NCI-H2029 (cell line): ENCODE measurements at regions not wholly inside any gene's neighbourhood (a gene's known extent, or its start where the extent isn't known, plus 50 kb on each side); places are given as distances from the start of the nearest gene placed in this dataset.
A peak's percentile ranks its signal among the peaks of the same experiment; 100 is the strongest.

ENCODE experiments used
- DNase-seq: peaks from one replicate; lab custom pipeline; 2025; lab: John Stamatoyannopoulos, UW

DNA sequence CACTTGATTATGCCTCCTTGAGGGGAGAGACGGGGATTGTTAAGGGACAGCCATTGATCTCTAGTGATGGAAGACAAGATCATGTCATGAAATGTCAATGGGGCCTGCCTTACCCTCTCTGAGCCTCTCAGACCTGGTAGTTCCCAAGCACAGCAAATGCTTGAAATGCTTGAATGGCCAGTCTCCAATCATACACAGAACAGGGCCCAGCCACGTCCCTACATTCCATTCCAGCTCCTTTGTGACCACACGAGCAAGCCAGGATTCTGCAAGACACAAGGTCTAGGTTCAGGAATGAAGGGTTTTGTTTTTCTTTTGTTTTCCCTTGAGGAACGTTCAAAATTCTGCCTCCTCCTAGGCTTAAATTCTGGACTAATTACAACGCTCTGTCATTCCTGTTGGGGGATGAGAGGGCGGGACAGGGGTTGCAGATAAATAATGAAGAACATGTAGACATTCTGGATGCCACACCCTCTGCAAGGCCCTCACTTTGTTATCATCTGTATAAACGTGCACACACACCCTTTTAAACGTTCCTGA lies 98.1 kb upstream of the YPEL5 start:
- DNase-seq: peak; percentile 20

DNA sequence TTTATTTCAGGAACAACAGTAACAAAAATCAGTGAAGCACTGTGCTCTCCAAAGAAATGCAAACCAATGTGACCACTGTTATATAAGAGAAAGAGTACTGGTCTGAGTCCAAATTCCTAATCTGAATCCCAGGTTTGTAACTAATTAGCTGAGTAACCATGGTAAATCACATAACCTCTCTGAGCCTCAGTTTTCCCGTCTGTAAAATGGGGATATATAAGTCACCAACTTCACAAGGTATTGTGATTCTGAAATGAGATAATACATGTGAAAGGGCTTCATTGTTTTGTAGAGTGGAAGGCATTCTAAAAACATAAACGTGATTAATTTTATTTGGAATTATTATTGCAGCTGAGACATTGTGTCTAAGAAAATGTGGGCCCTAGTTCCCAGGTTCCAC lies 91.3 kb upstream of the YPEL5 start:
- DNase-seq: no peak

DNA sequence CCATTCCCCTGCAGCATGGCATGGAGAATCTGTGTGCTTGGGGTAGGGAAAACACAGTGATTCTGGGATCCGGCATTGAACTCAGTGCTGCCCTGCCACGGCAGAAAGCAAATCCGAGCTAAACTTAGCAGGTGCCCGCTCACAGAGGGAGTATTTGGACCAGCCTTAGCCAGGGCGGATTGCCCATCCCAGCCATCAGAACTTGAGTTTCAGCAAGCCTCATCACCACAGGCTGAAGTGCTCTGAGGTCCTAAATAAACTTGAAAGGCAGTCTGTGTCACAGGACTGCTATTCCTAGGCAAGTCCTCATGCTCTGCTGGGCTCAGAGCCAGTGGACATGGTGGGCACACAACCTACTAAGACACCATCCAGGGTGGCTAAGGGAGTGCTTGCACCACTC lies 86.2 kb upstream of the YPEL5 start:
- DNase-seq: no peak

DNA sequence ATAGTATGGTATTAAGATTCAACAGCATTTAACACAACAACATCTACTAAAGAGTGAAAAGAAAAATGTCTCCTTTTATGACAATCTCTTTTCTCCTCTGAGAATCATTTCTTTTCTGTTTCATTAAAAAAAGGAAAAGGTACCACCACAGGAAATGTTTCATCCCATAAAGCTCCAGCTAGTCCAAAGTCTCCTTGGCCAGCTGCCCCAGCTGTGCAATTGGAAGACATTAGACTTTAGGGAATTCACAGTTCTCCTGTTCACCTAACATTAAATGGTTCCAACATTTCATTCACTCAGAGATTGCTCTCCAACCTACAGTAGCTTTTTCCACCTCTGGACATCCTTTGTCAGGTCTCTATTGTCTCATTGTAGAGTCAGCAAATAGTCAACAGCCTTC lies 78.7 kb upstream of the YPEL5 start:
- no peak for DNase-seq

DNA sequence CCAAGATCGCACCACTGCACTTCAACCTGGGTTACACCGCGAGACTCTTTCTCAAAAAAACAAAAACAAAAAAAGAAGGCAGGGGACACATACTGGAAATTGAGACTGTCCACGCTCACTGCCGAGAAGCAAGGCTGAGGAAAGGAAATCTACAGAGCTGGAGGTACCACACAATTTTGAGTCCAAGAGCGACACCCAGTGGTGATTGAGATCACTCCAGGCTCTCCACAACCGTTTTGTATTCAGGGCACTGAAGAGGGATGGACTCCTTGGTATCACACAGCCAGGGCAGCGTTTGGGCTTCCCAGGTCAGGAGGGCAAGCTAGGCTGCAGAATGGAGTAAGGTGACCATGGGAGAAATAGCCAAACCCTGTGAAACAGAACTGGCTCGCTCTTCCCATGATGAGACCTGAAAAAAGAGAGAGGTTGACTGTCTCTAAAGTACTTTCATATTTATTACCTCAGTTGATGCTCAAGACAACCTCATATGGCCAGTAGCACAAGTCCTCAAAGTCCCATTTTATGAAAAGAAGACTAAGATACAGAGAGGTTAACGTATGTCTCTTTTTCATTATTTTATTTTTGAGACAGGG lies 74.5 kb upstream of the YPEL5 start:
- peak; percentile 36 for DNase-seq

DNA sequence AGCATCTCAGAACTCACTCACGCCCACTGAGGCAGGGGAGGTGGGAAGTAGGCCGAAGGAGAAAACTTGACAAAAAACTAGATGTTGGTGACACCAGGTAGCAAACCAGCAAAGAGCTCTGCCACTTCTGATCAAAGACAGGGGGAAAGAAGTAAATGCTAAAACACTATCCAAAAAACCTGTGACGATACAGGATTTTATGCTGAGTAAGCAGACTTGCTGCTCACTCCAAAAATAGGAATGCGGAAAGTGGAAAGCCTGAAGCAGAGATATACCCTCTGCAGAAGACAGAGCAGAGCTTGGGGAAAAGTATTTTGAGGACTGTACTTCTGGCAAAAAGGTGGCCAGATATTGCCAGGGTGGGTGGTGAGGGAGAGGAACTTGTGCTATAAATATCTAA lies 73.3 kb upstream of the YPEL5 start:
- DNase-seq: no peak

DNA sequence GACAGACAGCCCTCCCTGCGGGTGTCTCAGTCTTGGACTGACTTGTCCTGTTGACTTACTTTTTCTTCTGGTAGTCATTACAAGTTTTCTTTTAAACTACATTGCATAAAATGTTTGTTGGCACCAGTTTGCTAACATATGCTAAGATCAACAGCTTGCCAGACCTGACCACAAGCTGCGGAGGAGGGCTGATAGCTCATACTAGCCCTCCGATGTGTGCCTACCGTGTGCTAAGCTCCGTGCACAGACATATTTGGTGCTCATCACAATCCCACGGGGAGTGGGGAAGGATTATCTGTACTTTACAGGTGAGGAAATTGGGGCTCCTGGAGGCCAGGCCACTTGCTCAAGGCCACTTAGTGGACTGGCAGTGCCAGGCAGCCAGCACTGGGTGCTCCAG lies 72.8 kb upstream of the YPEL5 start:
- DNase-seq: no peak

DNA sequence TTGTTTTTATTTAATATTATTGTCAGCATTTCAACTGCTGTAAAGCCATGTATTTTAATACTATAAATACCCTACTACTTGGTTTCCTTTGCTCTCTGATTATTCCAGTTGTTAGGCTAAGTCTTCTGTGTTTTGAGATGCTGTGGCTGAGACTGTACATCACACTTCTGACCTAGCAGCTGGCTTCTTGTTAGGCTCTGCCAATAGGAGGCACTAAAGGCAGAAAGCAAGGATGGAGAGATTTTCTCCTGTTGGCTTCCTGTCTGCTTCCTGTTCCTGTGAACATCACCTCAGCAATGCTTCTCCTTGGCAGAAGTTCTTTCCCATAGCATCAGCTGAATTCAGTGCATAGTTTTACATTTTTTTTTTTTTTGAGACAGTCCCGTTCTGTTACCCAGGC lies 68.3 kb upstream of the YPEL5 start:
- no peak for DNase-seq

DNA sequence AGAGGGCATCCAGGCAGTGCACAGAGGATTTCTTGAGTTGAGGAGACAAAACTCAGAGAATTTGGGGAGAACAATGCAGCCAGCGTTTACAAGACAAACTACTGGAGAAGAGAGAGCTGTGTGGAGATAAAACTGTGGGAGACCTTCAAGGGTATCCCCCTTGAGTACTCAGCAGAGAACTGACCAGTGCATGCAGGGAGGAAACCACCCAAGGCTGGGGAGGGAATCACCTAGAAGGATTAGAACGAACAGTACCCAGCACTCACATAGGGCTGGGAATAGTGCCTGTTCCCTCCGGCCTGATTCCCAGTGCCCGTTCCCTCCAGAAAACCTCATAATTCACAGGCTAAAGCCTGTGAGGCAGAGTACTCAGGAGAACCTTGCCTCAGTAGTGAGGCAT lies 61.9 kb upstream of the YPEL5 start:
- DNase-seq: no peak

DNA sequence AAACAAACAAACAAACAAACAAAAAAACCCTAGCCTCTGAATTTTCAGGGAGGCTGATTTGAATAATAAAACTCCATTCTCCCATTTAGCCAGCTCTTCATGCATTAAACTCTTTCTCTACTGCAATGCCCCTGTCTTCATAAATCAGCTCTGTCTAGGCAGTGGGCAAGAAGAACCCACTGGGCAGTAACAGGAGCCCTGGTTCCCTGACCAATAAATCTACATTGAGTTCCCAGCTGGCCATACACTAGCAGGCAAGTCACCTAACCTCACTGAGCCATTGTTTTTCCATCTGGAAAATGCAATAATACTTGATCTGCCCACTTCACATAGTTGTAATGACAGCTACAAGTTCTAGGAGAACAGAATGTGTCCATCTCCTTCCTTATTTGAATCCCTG lies 57.6 kb upstream of the YPEL5 start:
- no peak for DNase-seq

DNA sequence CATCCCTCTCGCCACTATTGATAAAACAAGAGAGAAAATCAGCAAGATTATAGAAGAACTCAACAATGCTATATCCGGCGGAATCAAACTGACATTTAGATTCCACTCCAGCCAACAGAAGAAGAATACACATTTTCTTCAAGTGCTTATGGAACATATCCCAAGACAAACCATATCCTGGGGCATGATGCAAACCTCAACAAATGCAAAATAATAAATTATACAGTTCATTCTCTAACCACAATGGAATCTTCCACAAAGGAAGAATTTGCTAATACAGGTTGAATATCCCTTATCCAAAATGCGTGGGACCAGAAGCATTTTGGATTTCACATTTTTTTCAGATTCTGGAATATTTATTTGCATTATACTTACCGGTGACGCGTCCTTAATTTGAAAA lies 51.4 kb upstream of the YPEL5 start:
- no peak for DNase-seq

DNA sequence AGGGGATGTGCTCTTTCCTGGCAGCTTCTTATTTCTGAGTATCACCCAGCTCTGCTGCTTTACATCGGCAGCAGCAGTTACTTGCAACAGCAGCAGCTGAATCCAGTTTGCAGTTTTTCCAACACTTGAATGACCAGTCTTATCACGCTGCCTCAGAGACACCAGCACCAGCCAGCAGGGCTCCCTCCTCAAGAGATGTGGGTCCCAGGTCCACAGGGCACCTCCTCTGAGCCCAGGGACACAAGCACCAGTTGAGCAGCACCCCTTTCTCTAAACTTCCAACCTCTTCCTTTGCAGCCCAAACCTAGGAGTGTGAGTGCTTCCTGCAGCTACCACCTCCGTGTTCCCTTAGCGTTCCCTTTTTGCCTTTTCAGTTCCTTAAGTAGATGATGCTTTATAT lies 50.4 kb upstream of the YPEL5 start:
- DNase-seq: no peak
